Dendritic cell treated with granulocyte-macrophage colony-stimulating factor and Interleukin-4, amounts not matched to agents 40 ng/mL and 50 ng/mL, for 4 days (primary cell): ENCODE measurements at regions not wholly inside any gene's neighbourhood (a gene's known extent, or its start where the extent isn't known, plus 50 kb on each side); places are given as distances from the start of the nearest gene placed in this dataset.

ENCODE experiments used
- H3K27ac Mint-ChIP-seq: one replicate; pipeline ENCODE4 v1.8.0; 2022; ENCODE audit warnings: mild to moderate bottlenecking, mixed read lengths
- H3K27me3 Mint-ChIP-seq: one replicate; pipeline ENCODE4 v1.8.0; 2022; ENCODE audit warnings: mild to moderate bottlenecking, mixed read lengths
- H3K36me3 Mint-ChIP-seq: one replicate; pipeline ENCODE4 v1.8.0; 2022; ENCODE audit warnings: low read depth, mixed read lengths
- H3K4me1 Mint-ChIP-seq: one replicate; pipeline ENCODE4 v1.8.0; 2022; ENCODE audit warnings: low read depth, mixed read lengths
- H3K4me3 Mint-ChIP-seq: one replicate; pipeline ENCODE4 v1.8.0; 2022; ENCODE audit warnings: mild to moderate bottlenecking, moderate library complexity, mixed read lengths
- H3K9me3 Mint-ChIP-seq: one replicate; pipeline ENCODE4 v1.8.0; 2022; ENCODE audit warnings: mixed read lengths
- intact Hi-C: fragments of 100-400 bp; cut with micrococcal nuclease; formaldehyde crosslinking; loops from one replicate; pipeline ENCODE4 v1.15.0; 2022

- no peak overlapping the region for H3K27ac Mint-ChIP-seq
- no peaks in the 10 kb centered on the region for H3K4me1 Mint-ChIP-seq
- intact Hi-C loops = no loop called here
- H3K4me3 Mint-ChIP-seq = no peak overlapping the region
- H3K36me3 Mint-ChIP-seq = no peaks in the 10 kb centered on the region
- no peaks in the 10 kb centered on the region for H3K27me3 Mint-ChIP-seq
- no peaks in the 10 kb centered on the region for H3K9me3 Mint-ChIP-seq
Measured at GRCh38 chr4:170145120-170145519, 55.4 kb upstream of the AADAT start.

GRCh38 chr4:170139764-170140163 is 50.0 kb upstream of the AADAT start:
- Mint-ChIP-seq H3K27ac (no peak overlapping the region), H3K4me1 (peaks cover 8% of the 10 kb centered on the region), H3K27me3 (no peaks in the 10 kb centered on the region), H3K9me3 (no peaks in the 10 kb centered on the region), H3K36me3 (no peaks in the 10 kb centered on the region), H3K4me3 (no peak overlapping the region)
- intact Hi-C loops = loop anchor here (5.0 kb wide), 1 partner anchor 713 kb away; no protein-coding TSS in a partner anchor
